ENCODE measurements at regions not wholly inside any gene's neighbourhood (a gene's known extent, or its start where the extent isn't known, plus 50 kb on each side); places are given as distances from the start of the nearest gene placed in this dataset.

- H3K27me3 ChIP-seq = no peaks in the 10 kb centered on the region
- in situ Hi-C loops (cut with MboI; ENCODE audit: low pct_ligation_motif_present in 1 of 4, low pct_unique_long_range_greater_than_20kb in 1 of 4, low sequenced_read_pairs in 3 of 4) (no loop called here), intact Hi-C loops (cut with DNase I; ENCODE audit: low total_unique reads) (no loop called here)
- no peaks in the 10 kb centered on the region for H3K9me3 ChIP-seq
- no peaks in the 10 kb centered on the region for H3K4me1 ChIP-seq
- no peak for TF ChIP-seq EP300 (IDR thresholded peaks at IDR 0.05; ENCODE audit: low read depth)
- no peak for TF ChIP-seq CTCF (IDR thresholded peaks at IDR 0.05)
- TF ChIP-seq POLR2A (IDR thresholded peaks at IDR 0.05) = no peak
- TF ChIP-seq POLR2AphosphoS5 (IDR thresholded peaks at IDR 0.05) = no peak
- H3K4me3 ChIP-seq = no peak overlapping the region
- no peak overlapping the region for H3K27ac ChIP-seq
- WGBS, 2 donors (ENCODE audit: low coverage in 1 of 2) = 56 to 61% methylated on average over 2 to 3 of the region's 3 CpGs
- no peaks in the 10 kb centered on the region for H3K36me3 ChIP-seq
- no peak for DNase-seq
Measured at GRCh38 chr5:164671640-164672039, 1166.2 kb downstream of the MAT2B start.

DNA sequence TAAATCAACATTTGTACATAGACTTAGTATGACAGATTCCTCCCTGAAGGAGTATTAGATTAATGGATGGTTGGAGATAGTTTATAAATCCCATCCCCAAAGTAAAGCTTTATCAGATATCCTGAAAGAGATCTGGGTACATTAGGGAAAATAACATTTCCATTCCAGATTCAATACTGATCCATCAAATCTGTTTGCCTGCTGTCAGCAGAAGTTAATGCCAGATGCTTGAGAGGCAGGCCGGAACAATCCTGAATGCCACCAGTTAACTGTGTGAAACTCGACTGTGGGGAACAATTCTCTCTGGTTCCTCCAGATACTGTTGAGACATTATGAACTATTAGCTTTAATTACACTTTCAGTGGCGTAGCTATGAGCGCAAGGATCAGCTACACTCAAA lies 1166.8 kb downstream of the MAT2B start:
- Histone ChIP-seq H3K4me1 (no peaks in the 10 kb centered on the region), H3K27me3 (no peaks in the 10 kb centered on the region), H3K36me3 (no peaks in the 10 kb centered on the region), H3K9me3 (no peaks in the 10 kb centered on the region), H3K27ac (no peak overlapping the region), H3K4me3 (no peak overlapping the region)
- in situ Hi-C loops (cut with MboI; ENCODE audit: low pct_ligation_motif_present in 1 of 4, low pct_unique_long_range_greater_than_20kb in 1 of 4, low sequenced_read_pairs in 3 of 4) = no loop called here
- TF ChIP-seq POLR2AphosphoS5 (IDR thresholded peaks at IDR 0.05) = no peak
- TF ChIP-seq CTCF (IDR thresholded peaks at IDR 0.05) = no peak
- no peak for TF ChIP-seq EP300 (IDR thresholded peaks at IDR 0.05; ENCODE audit: low read depth)
- no peak for TF ChIP-seq POLR2A (IDR thresholded peaks at IDR 0.05)
- no peak for DNase-seq
- WGBS, 2 donors (ENCODE audit: low coverage in 1 of 2) = 64 to 65% methylated on average over 2 to 4 of the region's 4 CpGs
- intact Hi-C loops (cut with DNase I; ENCODE audit: low total_unique reads) = no loop called here

DNA sequence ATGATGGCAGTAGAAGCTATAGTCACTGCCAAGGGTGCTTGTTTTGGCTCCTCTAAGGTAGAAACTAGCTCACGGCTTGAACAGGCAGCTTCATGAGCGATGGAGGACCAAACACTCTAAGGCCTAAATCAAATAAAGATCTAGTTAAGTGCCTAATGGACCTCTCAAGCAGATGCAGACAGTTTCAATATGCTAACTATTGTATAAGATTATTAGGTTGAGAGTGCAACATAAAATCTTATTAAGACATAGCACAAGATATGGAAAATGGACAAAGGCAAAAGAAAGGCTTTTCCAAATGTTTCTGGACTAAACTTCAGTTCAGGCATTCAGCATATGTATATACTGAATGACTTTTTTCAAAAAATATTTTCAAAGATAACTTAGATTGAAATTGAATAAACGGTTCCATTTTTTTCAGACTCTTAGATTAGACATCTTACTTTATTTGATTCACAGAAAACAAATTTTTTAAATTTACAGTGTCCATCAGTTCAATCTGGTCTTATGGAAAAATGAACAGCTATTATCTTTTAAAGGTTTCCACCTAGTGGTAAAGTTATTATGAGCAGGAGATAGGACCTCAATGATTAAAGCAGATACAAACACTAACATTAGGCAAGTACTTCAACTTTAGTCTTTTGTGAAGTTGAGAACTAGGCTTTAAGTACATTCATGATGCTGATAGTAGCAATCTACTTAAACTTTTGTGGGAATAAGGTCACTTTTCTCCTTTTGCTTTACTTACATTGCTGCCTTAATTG lies 1167.7 kb downstream of the MAT2B start:
- no peak overlapping the region for H3K27ac ChIP-seq
- in situ Hi-C loops (cut with MboI; ENCODE audit: low pct_ligation_motif_present in 1 of 4, low pct_unique_long_range_greater_than_20kb in 1 of 4, low sequenced_read_pairs in 3 of 4) = no loop called here
- no peaks in the 10 kb centered on the region for H3K9me3 ChIP-seq
- TF ChIP-seq CTCF (IDR thresholded peaks at IDR 0.05) (no peak), POLR2A (IDR thresholded peaks at IDR 0.05) (no peak), POLR2AphosphoS5 (IDR thresholded peaks at IDR 0.05) (no peak), EP300 (IDR thresholded peaks at IDR 0.05; ENCODE audit: low read depth) (no peak)
- no peaks in the 10 kb centered on the region for H3K4me1 ChIP-seq
- intact Hi-C loops (cut with DNase I; ENCODE audit: low total_unique reads) = no loop called here
- no peaks in the 10 kb centered on the region for H3K27me3 ChIP-seq
- WGBS, 2 donors (ENCODE audit: low coverage in 1 of 2) = 75 to 86% methylated on average over 1 to 3 of the region's 3 CpGs
- no peak for DNase-seq
- H3K4me3 ChIP-seq = no peak overlapping the region
- no peaks in the 10 kb centered on the region for H3K36me3 ChIP-seq

DNA sequence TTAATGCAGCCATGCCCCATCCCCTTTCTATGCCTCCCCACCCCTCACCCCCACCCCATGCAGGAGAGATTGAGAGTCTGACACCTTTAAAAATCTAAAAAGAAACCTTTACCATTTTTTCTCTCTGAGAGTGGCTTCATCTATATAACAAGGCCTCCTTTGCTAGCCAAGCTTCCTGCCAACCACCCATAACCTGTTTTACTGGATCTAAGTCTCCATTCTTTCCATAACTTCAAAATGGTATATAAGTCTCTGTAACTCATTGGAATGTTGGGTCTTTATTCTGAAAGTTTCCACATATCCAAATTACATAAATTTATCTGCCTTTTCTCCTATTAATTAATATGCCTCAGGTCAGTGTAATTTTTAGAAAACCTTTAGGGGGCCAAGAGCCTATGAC lies 1174.0 kb downstream of the MAT2B start:
- H3K27ac ChIP-seq = no peak overlapping the region
- TF ChIP-seq EP300 (IDR thresholded peaks at IDR 0.05; ENCODE audit: low read depth) (no peak), POLR2AphosphoS5 (IDR thresholded peaks at IDR 0.05) (no peak), POLR2A (IDR thresholded peaks at IDR 0.05) (no peak), CTCF (IDR thresholded peaks at IDR 0.05) (no peak)
- no peaks in the 10 kb centered on the region for H3K36me3 ChIP-seq
- DNase-seq = no peak
- intact Hi-C loops (cut with DNase I; ENCODE audit: low total_unique reads) (no loop called here), in situ Hi-C loops (cut with MboI; ENCODE audit: low pct_ligation_motif_present in 1 of 4, low pct_unique_long_range_greater_than_20kb in 1 of 4, low sequenced_read_pairs in 3 of 4) (no loop called here)
- no peaks in the 10 kb centered on the region for H3K4me1 ChIP-seq
- H3K9me3 ChIP-seq = no peaks in the 10 kb centered on the region
- H3K27me3 ChIP-seq = no peaks in the 10 kb centered on the region
- no peak overlapping the region for H3K4me3 ChIP-seq

Measured in transverse colon (tissue), 4 donors.